ENCODE measurements at regions not wholly inside any gene's neighbourhood (a gene's known extent, or its start where the extent isn't known, plus 50 kb on each side); places are given as distances from the start of the nearest gene placed in this dataset.

GRCh38 chr7:20858951-20859350 is 72.3 kb upstream of the SP8 start:
- Histone ChIP-seq H3K79me2 (ENCODE audit: low read length) (no peaks in the 10 kb centered on the region), H3K9me3 (replicated peaks; ENCODE audit: insufficient read depth, low read length) (no peaks in the 10 kb centered on the region), H2AFZ (ENCODE audit: low read length) (no peak overlapping the region), H3K27ac (ENCODE audit: low read length) (no peak overlapping the region), H3K27me3 (replicated peaks; ENCODE audit: insufficient read depth, low read length) (no peaks in the 10 kb centered on the region), H3F3A (ENCODE audit: insufficient read depth, low read length) (no peaks in the 10 kb centered on the region), H3K4me3 (ENCODE audit: low read length) (no peak overlapping the region), H3K9ac (ENCODE audit: low read length) (no peak overlapping the region), H3K36me3 (replicated peaks; ENCODE audit: insufficient read depth, low read length) (no peaks in the 10 kb centered on the region), H3K4me2 (ENCODE audit: low read depth, low read length) (no peak overlapping the region), H3K9me2 (replicated peaks; ENCODE audit: insufficient read depth, low read length) (no peaks in the 10 kb centered on the region), H3K4me1 (ENCODE audit: low read length) (no peaks in the 10 kb centered on the region), H4K20me1 (ENCODE audit: insufficient read depth, low read length) (no peaks in the 10 kb centered on the region)
- TF ChIP-seq EZH2phosphoT487 (IDR thresholded peaks at IDR 0.05; ENCODE audit: low read length), result no peak
- no peak for TF ChIP-seq CTCF (IDR thresholded peaks at IDR 0.05; ENCODE audit: low read length)
- no peak for DNase-seq

- TF ChIP-seq EZH2phosphoT487 (IDR thresholded peaks at IDR 0.05; ENCODE audit: low read length), result no peak
- no peak for TF ChIP-seq CTCF (IDR thresholded peaks at IDR 0.05; ENCODE audit: low read length)
- no peak for TF ChIP-seq EZH2 (optimal IDR thresholded peaks at IDR 0.05; ENCODE audit: low read depth, low read length)
- DNase-seq, result no peak
Observed at GRCh38 chr7:20861468-20861867, 74.8 kb upstream of the SP8 start.

GRCh38 chr7:20862554-20862953 is 75.9 kb upstream of the SP8 start:
- Histone ChIP-seq H3K4me2 (ENCODE audit: low read depth, low read length) (no peak overlapping the region), H3K27me3 (replicated peaks; ENCODE audit: insufficient read depth, low read length) (no peaks in the 10 kb centered on the region), H3K4me1 (ENCODE audit: low read length) (no peaks in the 10 kb centered on the region), H3K79me2 (ENCODE audit: low read length) (no peaks in the 10 kb centered on the region), H3K9me3 (replicated peaks; ENCODE audit: insufficient read depth, low read length) (no peaks in the 10 kb centered on the region), H3K4me3 (ENCODE audit: low read length) (no peak overlapping the region), H3K36me3 (replicated peaks; ENCODE audit: insufficient read depth, low read length) (no peaks in the 10 kb centered on the region), H3K27ac (ENCODE audit: low read length) (no peak overlapping the region), H3K9ac (ENCODE audit: low read length) (no peak overlapping the region), H2AFZ (ENCODE audit: low read length) (no peak overlapping the region), H3K9me2 (replicated peaks; ENCODE audit: insufficient read depth, low read length) (no peaks in the 10 kb centered on the region), H4K20me1 (ENCODE audit: insufficient read depth, low read length) (no peaks in the 10 kb centered on the region), H3F3A (ENCODE audit: insufficient read depth, low read length) (no peaks in the 10 kb centered on the region)
- TF ChIP-seq EZH2phosphoT487 (IDR thresholded peaks at IDR 0.05; ENCODE audit: low read length) (no peak), EZH2 (optimal IDR thresholded peaks at IDR 0.05; ENCODE audit: low read depth, low read length) (no peak), CTCF (IDR thresholded peaks at IDR 0.05; ENCODE audit: low read length) (no peak)
- no peak for DNase-seq

More at GRCh38 chr7:20861468-20861867, 74.8 kb upstream of the SP8 start:
- H3F3A ChIP-seq (ENCODE audit: insufficient read depth, low read length), result no peaks in the 10 kb centered on the region
- no peak overlapping the region for H2AFZ ChIP-seq (ENCODE audit: low read length)
- H3K4me3 ChIP-seq (ENCODE audit: low read length), result no peak overlapping the region
- H3K9ac ChIP-seq (ENCODE audit: low read length), result no peak overlapping the region
- H3K4me1 ChIP-seq (ENCODE audit: low read length), result no peaks in the 10 kb centered on the region
- H3K27ac ChIP-seq (ENCODE audit: low read length), result no peak overlapping the region
- H3K36me3 ChIP-seq (replicated peaks; ENCODE audit: insufficient read depth, low read length), result no peaks in the 10 kb centered on the region
- no peaks in the 10 kb centered on the region for H4K20me1 ChIP-seq (ENCODE audit: insufficient read depth, low read length)
- no peaks in the 10 kb centered on the region for H3K9me3 ChIP-seq (replicated peaks; ENCODE audit: insufficient read depth, low read length)
- no peaks in the 10 kb centered on the region for H3K9me2 ChIP-seq (replicated peaks; ENCODE audit: insufficient read depth, low read length)
- no peaks in the 10 kb centered on the region for H3K27me3 ChIP-seq (replicated peaks; ENCODE audit: insufficient read depth, low read length)
- H3K4me2 ChIP-seq (ENCODE audit: low read depth, low read length), result no peak overlapping the region
- H3K79me2 ChIP-seq (ENCODE audit: low read length), result no peaks in the 10 kb centered on the region

All from MM.1S (cell line).